Body of pancreas (tissue), 4 donors: ENCODE measurements at regions not wholly inside any gene's neighbourhood (a gene's known extent, or its start where the extent isn't known, plus 50 kb on each side); places are given as distances from the start of the nearest gene placed in this dataset.

Source experiments
- ATAC-seq: fragments of 150-250 bp; one replicate; pipeline ENCODE4 v1.9.1; 2016
- DNase-seq, 4 donors: peaks; one replicate each; pipeline ENCODE4 v3.0.0-alpha.2; 2019
- H3K27ac ChIP-seq, 4 donors: fragments of 200-600 bp; sonication (generic); 1 replicate in 3 of 4; 2 replicates in 1 of 4; pipeline versions ENCODE4 v1.5.1 to v1.6.1; 2016 to 2019; ENCODE audit warnings: mild to moderate bottlenecking in 1 of 4, mixed read lengths in 1 of 4, moderate library complexity in 1 of 4
- H3K27me3 ChIP-seq, 2 donors: fragments of 200-600 bp; sonication (generic); one replicate each; pipeline ENCODE4 v1.6.0; 2016; ENCODE audit warnings: mild to moderate bottlenecking in 1 of 2
- H3K36me3 ChIP-seq, 2 donors: fragments of 200-600 bp; sonication (generic); replicated peaks in 1 of 2; 2 replicates each; pipeline ENCODE4 v1.5.1; 2016; ENCODE audit warnings: low read depth in 2 of 2; ENCODE audit not compliant: insufficient read depth in 1 of 2
- H3K4me1 ChIP-seq: fragments of 200-600 bp; sonication (generic); one replicate; pipeline ENCODE4 v1.6.0; 2016
- H3K4me3 ChIP-seq, 2 donors: fragments of 200-600 bp; sonication (generic); 1 replicate in 1 of 2; 2 replicates in 1 of 2; pipeline ENCODE4 v1.5.1; 2016 to 2019
- H3K9me3 ChIP-seq, 3 donors: fragments of 200-600 bp; sonication (generic); 1 replicate in 2 of 3; 2 replicates in 1 of 3; pipeline ENCODE4 v1.5.1; 2016
- CTCF ChIP-seq, 7 experiments: fragments of 450-650 bp in 4 of 7; fragments of 200-600 bp in 3 of 7; sonication (generic) in 3 of 7; IDR thresholded peaks; one replicate each; pipeline ENCODE4 v1.5.1; 2016 to 2019; ENCODE audit warnings: antibody characterized with exemption in 7 of 7
- POLR2A ChIP-seq, 3 donors: fragments of 450-650 bp; IDR thresholded peaks; one replicate each; pipeline ENCODE4 v1.6.1; 2016; ENCODE audit warnings: antibody characterized with exemption in 3 of 3, mild to moderate bottlenecking in 2 of 3
- WGBS, 2 donors: methylation state at CpG; one replicate each; pipeline ENCODE4 v1.1.5; 2017; 5-methylcytosine and 5-hydroxymethylcytosine counted together
- intact Hi-C: fragments of 100-400 bp; cut with DNase I; formaldehyde crosslinking; loops from one replicate; pipeline ENCODE4 v1.15.1; 2023

GRCh38 chr12:111155020-111155419, 213.9 kb downstream of the PHETA1 start:
- WGBS, 2 donors: 69 to 77% methylated on average over 3 of the region's 3 CpGs
- Histone ChIP-seq H3K9me3 (no peaks in the 10 kb centered on the region), H3K4me3 (no peak overlapping the region), H3K36me3 (no peaks in the 10 kb centered on the region), H3K4me1 (no peaks in the 10 kb centered on the region), H3K27me3 (no peaks in the 10 kb centered on the region), H3K27ac (no peak overlapping the region)
- TF ChIP-seq POLR2A (IDR thresholded peaks at IDR 0.05) (no peak), CTCF (IDR thresholded peaks at IDR 0.05) (no peak)
- intact Hi-C loops: no loop called here
- ATAC-seq: no peak
- DNase-seq: no peak

GRCh38 chr12:111154147-111154834, 214.6 kb downstream of the PHETA1 start:
- Histone ChIP-seq H3K4me1 (no peaks in the 10 kb centered on the region), H3K4me3 (no peak overlapping the region), H3K27me3 (no peaks in the 10 kb centered on the region), H3K27ac (no peak overlapping the region), H3K36me3 (no peaks in the 10 kb centered on the region), H3K9me3 (no peaks in the 10 kb centered on the region)
- intact Hi-C loops: no loop called here
- no peak for ATAC-seq
- WGBS, 2 donors: 47 to 57% methylated on average over 14 to 19 of the region's 19 CpGs
- TF ChIP-seq CTCF (IDR thresholded peaks at IDR 0.05) (no peak), POLR2A (IDR thresholded peaks at IDR 0.05) (no peak)
- no peak for DNase-seq

GRCh38 chr12:111152561-111152960, 216.3 kb downstream of the PHETA1 start:
- ATAC-seq (no peak), DNase-seq (no peak)
- Histone ChIP-seq H3K27me3 (no peaks in the 10 kb centered on the region), H3K36me3 (no peaks in the 10 kb centered on the region), H3K27ac (no peak overlapping the region), H3K4me1 (no peaks in the 10 kb centered on the region), H3K9me3 (no peaks in the 10 kb centered on the region), H3K4me3 (no peak overlapping the region)
- 89 to 94% methylated on average over 10 of the region's 10 CpGs for WGBS, 2 donors
- TF ChIP-seq POLR2A (IDR thresholded peaks at IDR 0.05) (no peak), CTCF (IDR thresholded peaks at IDR 0.05) (no peak)
- intact Hi-C loops: no loop called here

- intact Hi-C loops: no loop called here
- Histone ChIP-seq H3K4me3 (no peak overlapping the region), H3K9me3 (no peaks in the 10 kb centered on the region), H3K36me3 (no peaks in the 10 kb centered on the region), H3K4me1 (no peaks in the 10 kb centered on the region), H3K27ac (no peak overlapping the region), H3K27me3 (no peaks in the 10 kb centered on the region)
- ATAC-seq (no peak), DNase-seq (no peak)
- TF ChIP-seq POLR2A (IDR thresholded peaks at IDR 0.05): no peak
- no peak for TF ChIP-seq CTCF (IDR thresholded peaks at IDR 0.05)
- 72 to 74% methylated on average over 17 to 20 of the region's 20 CpGs for WGBS, 2 donors
Observed at GRCh38 chr12:111150921-111151840, 217.7 kb downstream of the PHETA1 start.
